Neural cell (in vitro differentiated cells): ENCODE measurements at regions not wholly inside any gene's neighbourhood (a gene's known extent, or its start where the extent isn't known, plus 50 kb on each side); places are given as distances from the start of the nearest gene placed in this dataset.

Experiments
- EP300 ChIP-seq: fragments of 450-650 bp; conservative IDR thresholded peaks from 2 replicates; pipeline ENCODE4 v1.6.1; 2014; ENCODE audit warnings: antibody characterized with exemption, mild to moderate bottlenecking, moderate library complexity; ENCODE audit not compliant: poor library complexity, severe bottlenecking
- RAD21 ChIP-seq: fragments of 450-650 bp; conservative IDR thresholded peaks from 2 replicates; pipeline ENCODE4 v1.6.1; 2014; ENCODE audit warnings: antibody characterized with exemption, mild to moderate bottlenecking, moderate library complexity
- SMC3 ChIP-seq: fragments of 450-650 bp; conservative IDR thresholded peaks from 2 replicates; pipeline ENCODE4 v1.6.1; 2014; ENCODE audit warnings: antibody characterized with exemption, mild to moderate bottlenecking, moderate library complexity; ENCODE audit not compliant: poor library complexity
- TAF1 ChIP-seq: IDR thresholded peaks from 2 replicates; pipeline ENCODE4 v1.6.1; 2012; ENCODE audit warnings: low read depth
- TF ChIP-seq, protein P1 (sequence below): fragments of 450-650 bp; IDR thresholded peaks from 2 replicates; pipeline ENCODE4 v1.5.1; 2014; ENCODE audit warnings: antibody characterized with exemption, mild to moderate bottlenecking, moderate library complexity; ENCODE audit not compliant: poor library complexity, severe bottlenecking
- TF ChIP-seq, protein P2 (sequence below): IDR thresholded peaks from 2 replicates; pipeline ENCODE4 v1.6.1; 2012; ENCODE audit warnings: borderline replicate concordance

DNA sequence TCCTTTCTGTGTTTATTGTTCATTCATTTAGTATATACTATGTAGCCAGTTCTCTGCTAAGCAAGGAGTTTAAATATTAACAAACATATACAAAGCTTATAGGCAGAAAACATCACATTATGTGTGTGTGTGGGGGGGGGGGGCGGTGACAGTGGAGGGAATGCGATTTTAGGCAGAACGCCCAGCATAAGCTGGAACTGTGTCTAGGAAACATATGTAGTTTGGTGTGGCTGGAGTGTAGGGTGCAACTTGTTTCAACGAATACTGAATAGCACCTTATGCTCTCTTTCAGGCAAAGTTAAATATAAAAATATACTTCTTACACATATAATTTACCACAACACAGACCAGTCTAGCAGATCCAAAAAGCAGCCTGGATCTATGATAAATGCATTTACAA, 980.6 kb downstream of the SLC6A15 start:
- TF ChIP-seq, protein P1, sequence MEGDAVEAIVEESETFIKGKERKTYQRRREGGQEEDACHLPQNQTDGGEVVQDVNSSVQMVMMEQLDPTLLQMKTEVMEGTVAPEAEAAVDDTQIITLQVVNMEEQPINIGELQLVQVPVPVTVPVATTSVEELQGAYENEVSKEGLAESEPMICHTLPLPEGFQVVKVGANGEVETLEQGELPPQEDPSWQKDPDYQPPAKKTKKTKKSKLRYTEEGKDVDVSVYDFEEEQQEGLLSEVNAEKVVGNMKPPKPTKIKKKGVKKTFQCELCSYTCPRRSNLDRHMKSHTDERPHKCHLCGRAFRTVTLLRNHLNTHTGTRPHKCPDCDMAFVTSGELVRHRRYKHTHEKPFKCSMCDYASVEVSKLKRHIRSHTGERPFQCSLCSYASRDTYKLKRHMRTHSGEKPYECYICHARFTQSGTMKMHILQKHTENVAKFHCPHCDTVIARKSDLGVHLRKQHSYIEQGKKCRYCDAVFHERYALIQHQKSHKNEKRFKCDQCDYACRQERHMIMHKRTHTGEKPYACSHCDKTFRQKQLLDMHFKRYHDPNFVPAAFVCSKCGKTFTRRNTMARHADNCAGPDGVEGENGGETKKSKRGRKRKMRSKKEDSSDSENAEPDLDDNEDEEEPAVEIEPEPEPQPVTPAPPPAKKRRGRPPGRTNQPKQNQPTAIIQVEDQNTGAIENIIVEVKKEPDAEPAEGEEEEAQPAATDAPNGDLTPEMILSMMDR, result no peak
- TF ChIP-seq EP300, result no peak
- TF ChIP-seq RAD21, result no peak
- TF ChIP-seq TAF1, result no peak
- no peak for TF ChIP-seq SMC3
- TF ChIP-seq, protein P2, sequence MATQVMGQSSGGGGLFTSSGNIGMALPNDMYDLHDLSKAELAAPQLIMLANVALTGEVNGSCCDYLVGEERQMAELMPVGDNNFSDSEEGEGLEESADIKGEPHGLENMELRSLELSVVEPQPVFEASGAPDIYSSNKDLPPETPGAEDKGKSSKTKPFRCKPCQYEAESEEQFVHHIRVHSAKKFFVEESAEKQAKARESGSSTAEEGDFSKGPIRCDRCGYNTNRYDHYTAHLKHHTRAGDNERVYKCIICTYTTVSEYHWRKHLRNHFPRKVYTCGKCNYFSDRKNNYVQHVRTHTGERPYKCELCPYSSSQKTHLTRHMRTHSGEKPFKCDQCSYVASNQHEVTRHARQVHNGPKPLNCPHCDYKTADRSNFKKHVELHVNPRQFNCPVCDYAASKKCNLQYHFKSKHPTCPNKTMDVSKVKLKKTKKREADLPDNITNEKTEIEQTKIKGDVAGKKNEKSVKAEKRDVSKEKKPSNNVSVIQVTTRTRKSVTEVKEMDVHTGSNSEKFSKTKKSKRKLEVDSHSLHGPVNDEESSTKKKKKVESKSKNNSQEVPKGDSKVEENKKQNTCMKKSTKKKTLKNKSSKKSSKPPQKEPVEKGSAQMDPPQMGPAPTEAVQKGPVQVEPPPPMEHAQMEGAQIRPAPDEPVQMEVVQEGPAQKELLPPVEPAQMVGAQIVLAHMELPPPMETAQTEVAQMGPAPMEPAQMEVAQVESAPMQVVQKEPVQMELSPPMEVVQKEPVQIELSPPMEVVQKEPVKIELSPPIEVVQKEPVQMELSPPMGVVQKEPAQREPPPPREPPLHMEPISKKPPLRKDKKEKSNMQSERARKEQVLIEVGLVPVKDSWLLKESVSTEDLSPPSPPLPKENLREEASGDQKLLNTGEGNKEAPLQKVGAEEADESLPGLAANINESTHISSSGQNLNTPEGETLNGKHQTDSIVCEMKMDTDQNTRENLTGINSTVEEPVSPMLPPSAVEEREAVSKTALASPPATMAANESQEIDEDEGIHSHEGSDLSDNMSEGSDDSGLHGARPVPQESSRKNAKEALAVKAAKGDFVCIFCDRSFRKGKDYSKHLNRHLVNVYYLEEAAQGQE, result no peak
